ENCODE measurements at regions not wholly inside any gene's neighbourhood (a gene's known extent, or its start where the extent isn't known, plus 50 kb on each side); places are given as distances from the start of the nearest gene placed in this dataset.

DNA sequence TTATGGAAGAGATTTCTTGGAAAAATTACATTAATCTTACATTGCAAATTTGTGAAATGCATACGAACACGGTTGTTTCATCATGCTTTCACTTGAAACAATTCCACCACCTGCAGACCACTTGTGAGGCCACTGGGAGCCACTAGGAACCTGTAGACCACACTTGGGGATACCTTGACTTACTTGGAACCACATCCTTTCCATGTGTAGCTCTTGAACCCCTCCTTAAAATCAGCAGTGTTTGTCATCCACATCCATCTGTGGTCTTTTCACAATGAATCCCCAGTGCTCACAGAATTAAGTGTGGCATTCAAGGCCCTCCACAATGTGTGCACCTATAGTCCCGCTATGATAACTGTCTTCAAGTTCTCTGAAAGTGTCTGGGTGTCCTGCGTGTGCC is 350.9 kb downstream of the MYCN start:
- no peaks in the 10 kb centered on the region for H3K36me3 ChIP-seq (replicated peaks)
- DNase-seq = no peak
- in situ Hi-C loops (cut with HindIII; ENCODE audit: low pct_ligation_motif_present, low sequenced_read_pairs) = no loop called here
- H3K27ac ChIP-seq = no peak overlapping the region
- H3K4me3 ChIP-seq (ENCODE audit: low read depth, low read length) = no peak overlapping the region
- TF ChIP-seq, protein P1, sequence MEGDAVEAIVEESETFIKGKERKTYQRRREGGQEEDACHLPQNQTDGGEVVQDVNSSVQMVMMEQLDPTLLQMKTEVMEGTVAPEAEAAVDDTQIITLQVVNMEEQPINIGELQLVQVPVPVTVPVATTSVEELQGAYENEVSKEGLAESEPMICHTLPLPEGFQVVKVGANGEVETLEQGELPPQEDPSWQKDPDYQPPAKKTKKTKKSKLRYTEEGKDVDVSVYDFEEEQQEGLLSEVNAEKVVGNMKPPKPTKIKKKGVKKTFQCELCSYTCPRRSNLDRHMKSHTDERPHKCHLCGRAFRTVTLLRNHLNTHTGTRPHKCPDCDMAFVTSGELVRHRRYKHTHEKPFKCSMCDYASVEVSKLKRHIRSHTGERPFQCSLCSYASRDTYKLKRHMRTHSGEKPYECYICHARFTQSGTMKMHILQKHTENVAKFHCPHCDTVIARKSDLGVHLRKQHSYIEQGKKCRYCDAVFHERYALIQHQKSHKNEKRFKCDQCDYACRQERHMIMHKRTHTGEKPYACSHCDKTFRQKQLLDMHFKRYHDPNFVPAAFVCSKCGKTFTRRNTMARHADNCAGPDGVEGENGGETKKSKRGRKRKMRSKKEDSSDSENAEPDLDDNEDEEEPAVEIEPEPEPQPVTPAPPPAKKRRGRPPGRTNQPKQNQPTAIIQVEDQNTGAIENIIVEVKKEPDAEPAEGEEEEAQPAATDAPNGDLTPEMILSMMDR (IDR thresholded peaks at IDR 0.05; ENCODE audit: low read depth, low read length, missing control alignments) = no peak
- no peaks in the 10 kb centered on the region for H3K27me3 ChIP-seq (replicated peaks)

DNA sequence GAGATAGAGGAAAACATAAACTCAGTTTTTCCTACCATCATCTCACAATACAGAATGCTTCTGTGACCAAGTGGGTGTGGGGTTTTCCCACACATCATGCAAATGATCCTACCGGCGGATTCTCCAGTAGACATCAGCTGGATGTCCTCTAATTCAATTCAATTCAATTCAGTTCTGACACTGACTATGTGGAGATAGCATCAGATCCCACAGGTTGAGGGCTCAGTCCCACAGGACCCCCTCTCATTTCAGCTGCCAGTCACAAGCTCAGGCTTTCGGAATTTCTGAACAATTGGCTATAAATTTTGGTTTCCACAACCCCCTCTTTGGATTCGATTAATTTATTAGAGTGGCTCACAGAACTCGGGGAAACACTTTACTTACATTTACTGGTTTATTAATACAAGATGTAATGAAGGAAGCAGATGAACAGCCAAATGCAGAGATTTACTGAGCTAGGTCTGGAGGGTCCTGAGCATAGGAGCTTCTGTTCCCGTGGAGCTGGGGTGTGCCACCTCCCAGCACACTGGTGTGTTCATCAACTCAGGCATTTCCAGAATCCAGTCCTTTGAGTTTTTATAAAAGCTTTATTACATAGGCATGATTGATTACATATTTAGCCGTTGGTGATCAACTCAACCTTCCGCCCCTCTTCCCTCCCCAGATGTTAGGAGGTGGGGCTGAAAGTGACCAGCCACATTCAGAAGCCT is 350.1 kb downstream of the MYCN start:
- no peak overlapping the region for H3K27ac ChIP-seq
- H3K27me3 ChIP-seq (replicated peaks) = no peaks in the 10 kb centered on the region
- no peak for DNase-seq
- H3K36me3 ChIP-seq (replicated peaks) = no peaks in the 10 kb centered on the region
- no peak overlapping the region for H3K4me3 ChIP-seq (ENCODE audit: low read depth, low read length)
- in situ Hi-C loops (cut with HindIII; ENCODE audit: low pct_ligation_motif_present, low sequenced_read_pairs) = no loop called here
- TF ChIP-seq, protein P1 (IDR thresholded peaks at IDR 0.05; ENCODE audit: low read depth, low read length, missing control alignments) = no peak

DNA sequence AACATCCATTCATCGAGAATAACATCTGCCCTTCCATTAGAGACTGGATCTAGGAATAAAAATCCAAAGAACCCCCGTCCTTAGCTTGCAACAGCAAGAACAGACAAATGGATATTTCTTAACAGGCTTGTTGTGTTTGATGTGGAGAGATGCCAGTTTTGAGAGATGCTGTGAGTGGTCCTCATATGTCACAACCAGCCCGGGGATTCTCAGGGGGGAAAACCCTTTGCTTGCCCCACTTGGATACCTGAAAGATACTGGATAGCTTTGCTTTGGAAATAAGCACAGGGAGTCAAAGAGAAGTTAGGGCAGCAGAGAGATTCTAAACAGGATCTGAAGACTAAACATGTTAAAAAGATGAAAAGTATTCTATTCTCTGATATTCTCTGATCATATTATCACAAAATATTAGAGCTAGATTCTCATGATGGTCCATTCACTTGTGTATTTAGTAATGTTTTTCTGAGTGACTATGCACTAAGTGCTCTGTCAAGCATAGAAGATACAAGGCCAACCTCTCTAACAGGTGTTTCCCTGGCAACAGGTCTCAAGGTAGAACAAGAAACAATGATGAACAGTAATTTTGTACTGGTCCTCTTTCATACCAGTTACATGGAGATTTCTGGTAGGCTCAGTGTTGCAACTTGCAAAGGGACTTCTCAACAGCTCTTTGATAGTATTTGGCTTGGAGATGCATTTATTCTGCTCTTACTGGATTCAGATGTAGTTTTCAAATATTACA is 348.2 kb downstream of the MYCN start:
- no peaks in the 10 kb centered on the region for H3K27me3 ChIP-seq (replicated peaks)
- in situ Hi-C loops (cut with HindIII; ENCODE audit: low pct_ligation_motif_present, low sequenced_read_pairs) = no loop called here
- H3K27ac ChIP-seq = no peak overlapping the region
- H3K4me3 ChIP-seq (ENCODE audit: low read depth, low read length) = no peak overlapping the region
- DNase-seq = no peak
- TF ChIP-seq, protein P1 (IDR thresholded peaks at IDR 0.05; ENCODE audit: low read depth, low read length, missing control alignments) = no peak
- no peaks in the 10 kb centered on the region for H3K36me3 ChIP-seq (replicated peaks)

DNA sequence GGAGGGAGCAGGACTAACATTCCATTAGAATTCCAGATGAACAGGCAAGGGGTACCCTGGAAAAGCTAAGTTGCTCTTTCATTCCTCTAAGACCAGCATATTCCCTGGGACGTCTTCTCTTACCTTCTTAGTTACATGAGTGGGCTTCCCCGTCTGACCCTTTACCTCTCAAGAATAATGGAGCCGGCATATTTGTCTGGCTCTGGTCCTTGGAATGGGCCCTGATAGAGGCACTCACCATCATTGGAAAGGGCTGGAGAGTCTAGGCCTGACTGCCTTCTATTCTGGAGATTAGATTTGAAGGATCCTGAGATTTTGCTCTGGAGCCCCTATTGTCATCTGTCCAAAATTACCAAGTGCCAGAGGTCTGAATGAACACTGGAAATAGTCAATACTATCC is 347.5 kb downstream of the MYCN start:
- TF ChIP-seq, protein P1 (IDR thresholded peaks at IDR 0.05; ENCODE audit: low read depth, low read length, missing control alignments) = no peak
- no peaks in the 10 kb centered on the region for H3K36me3 ChIP-seq (replicated peaks)
- no peak overlapping the region for H3K4me3 ChIP-seq (ENCODE audit: low read depth, low read length)
- no peaks in the 10 kb centered on the region for H3K27me3 ChIP-seq (replicated peaks)
- H3K27ac ChIP-seq = no peak overlapping the region
- in situ Hi-C loops (cut with HindIII; ENCODE audit: low pct_ligation_motif_present, low sequenced_read_pairs) = no loop called here
- no peak for DNase-seq

DNA sequence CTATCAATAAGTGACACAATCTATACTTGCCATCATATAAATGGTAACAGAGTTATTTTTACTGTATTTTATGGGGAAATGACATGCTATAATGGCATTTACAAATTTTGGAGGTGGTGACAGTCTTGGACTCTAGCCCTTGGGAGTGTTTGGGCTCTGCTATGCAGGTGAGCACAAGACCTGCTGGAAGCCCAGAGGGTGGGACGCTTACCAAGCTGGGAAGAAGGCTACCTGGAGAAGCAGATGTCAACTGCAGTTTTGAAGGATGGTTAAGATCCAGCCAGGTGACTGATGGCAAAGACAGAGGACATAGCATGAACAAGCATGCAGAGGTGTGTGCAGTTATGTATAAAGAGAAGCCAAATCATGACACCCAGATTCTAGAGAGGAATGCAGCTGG is 346.9 kb downstream of the MYCN start:
- TF ChIP-seq, protein P1 (IDR thresholded peaks at IDR 0.05; ENCODE audit: low read depth, low read length, missing control alignments) = no peak
- DNase-seq = no peak
- in situ Hi-C loops (cut with HindIII; ENCODE audit: low pct_ligation_motif_present, low sequenced_read_pairs) = no loop called here
- H3K27me3 ChIP-seq (replicated peaks) = no peaks in the 10 kb centered on the region
- H3K36me3 ChIP-seq (replicated peaks) = no peaks in the 10 kb centered on the region
- no peak overlapping the region for H3K4me3 ChIP-seq (ENCODE audit: low read depth, low read length)
- no peak overlapping the region for H3K27ac ChIP-seq

Data from brain microvascular endothelial cell (primary cell).